Small intestine (tissue), 7 donors: ENCODE measurements at regions not wholly inside any gene's neighbourhood (a gene's known extent, or its start where the extent isn't known, plus 50 kb on each side); places are given as distances from the start of the nearest gene placed in this dataset.

Experiments
- DNase-seq, 2 donors: peaks; one replicate each; pipeline versions ENCODE4 v3.0.0 to v3.0.0-alpha.2; 2013
- FAIRE-seq: peaks from 2 replicates; lab custom pipeline; 2012; peaks lifted over from hg19 to GRCh38; lab: Jason Lieb, UNC
- H3K27ac ChIP-seq, 3 donors: one replicate each; pipeline ENCODE4 v1.5.1; 2013; ENCODE audit warnings: low read length in 2 of 3, mild to moderate bottlenecking in 2 of 3, control low read depth in 1 of 3, inconsistent platforms in 1 of 3, low read depth in 1 of 3, moderate library complexity in 1 of 3
- H3K27me3 ChIP-seq, 3 donors: one replicate each; pipeline ENCODE4 v1.6.1; 2013; ENCODE audit warnings: low read length in 3 of 3, inconsistent platforms in 1 of 3; ENCODE audit not compliant: control insufficient read depth in 3 of 3, insufficient read depth in 3 of 3
- H3K36me3 ChIP-seq, 3 donors: one replicate each; pipeline ENCODE4 v1.6.1; 2013; ENCODE audit warnings: low read length in 3 of 3, inconsistent platforms in 1 of 3, low read depth in 1 of 3, mild to moderate bottlenecking in 1 of 3, moderate library complexity in 1 of 3; ENCODE audit not compliant: control insufficient read depth in 3 of 3, insufficient read depth in 2 of 3
- H3K4me1 ChIP-seq, 3 donors: one replicate each; pipeline ENCODE4 v1.6.1; 2013; ENCODE audit warnings: low read length in 2 of 3, inconsistent platforms in 1 of 3, low read depth in 1 of 3, mild to moderate bottlenecking in 1 of 3, moderate library complexity in 1 of 3; ENCODE audit not compliant: control insufficient read depth in 3 of 3, insufficient read depth in 2 of 3
- H3K4me3 ChIP-seq, 3 donors: one replicate each; pipeline ENCODE4 v1.5.1; 2013; ENCODE audit warnings: low read length in 3 of 3, control low read depth in 1 of 3, inconsistent platforms in 1 of 3, low read depth in 1 of 3, mild to moderate bottlenecking in 1 of 3, moderate library complexity in 1 of 3
- H3K9me3 ChIP-seq, 2 donors: one replicate each; pipeline ENCODE4 v1.6.1; 2013; ENCODE audit warnings: low read depth in 1 of 2, low read length in 1 of 2; ENCODE audit not compliant: control insufficient read depth in 2 of 2, insufficient read depth in 1 of 2
- WGBS, 3 donors: extraction: QIAGEN DNeasy Blood & Tissue Kit; methylation state at CpG; one replicate each; pipeline ENCODE4 v1.1.7; 2013; 5-methylcytosine and 5-hydroxymethylcytosine counted together
- donor health status: healthy with polysubstance abuse.
- donor health status: control.
- donor health status: control.
- donor health status: Bipolar disorder and iron deficiency.
- donor health status: healthy.

DNA sequence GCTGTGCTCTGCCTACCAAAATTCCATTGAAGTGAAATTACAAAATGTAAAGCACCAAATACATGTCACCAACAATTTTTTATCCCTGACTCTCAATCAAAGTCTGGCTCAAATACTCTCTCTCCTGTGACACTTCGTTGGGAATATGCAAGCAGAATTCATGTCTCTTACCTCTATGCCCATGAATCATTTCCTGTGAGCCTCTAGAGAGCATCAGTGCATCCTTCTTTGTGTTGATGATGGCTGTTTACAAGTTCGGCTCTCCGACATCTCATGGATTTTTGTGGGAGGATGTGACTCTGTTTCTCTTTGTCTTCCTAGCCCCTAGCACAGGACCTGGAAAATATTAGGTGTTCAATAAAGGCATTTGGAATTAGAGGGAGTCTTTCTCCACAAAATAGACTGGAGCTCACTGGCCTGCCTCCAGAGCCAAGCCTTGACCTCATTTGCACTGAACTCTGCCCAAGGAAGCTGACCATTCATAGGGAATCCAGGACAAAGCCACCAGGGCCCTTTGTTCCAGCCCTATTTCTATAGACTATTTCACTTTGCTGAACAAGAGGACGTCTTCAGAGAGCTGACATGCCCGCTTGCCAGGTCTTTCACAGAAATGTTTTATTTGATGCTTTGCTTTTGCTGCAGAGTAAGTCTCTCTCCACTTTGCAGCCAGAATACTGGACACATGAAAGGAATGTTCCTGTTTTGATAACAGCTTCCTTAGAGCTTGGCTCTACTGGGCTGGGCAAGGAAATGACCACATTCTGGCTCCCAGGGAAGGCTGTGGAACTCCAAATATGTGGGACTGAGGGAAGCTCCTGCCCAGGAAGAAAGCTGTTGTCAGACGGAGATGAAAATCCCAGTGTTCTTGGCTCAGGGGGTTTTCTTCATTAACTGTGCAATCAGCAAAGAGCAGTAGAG is 194.5 kb upstream of the CDYL start:
- H3K4me3 ChIP-seq: no peak overlapping the region
- WGBS, 3 donors: 68 to 71% (median 68%) methylated on average over 6 of the region's 6 CpGs
- FAIRE-seq (no peak), DNase-seq (no peak)
- peak overlapping the region in 1 of 3 donors; percentile 27 for H3K27ac ChIP-seq
- H3K27me3 ChIP-seq: peaks cover 0 to 1% (median 0%) of the 10 kb centered on the region in 3 donors
- H3K4me1 ChIP-seq: no peaks in the 10 kb centered on the region
- no peaks in the 10 kb centered on the region for H3K9me3 ChIP-seq
- no peaks in the 10 kb centered on the region for H3K36me3 ChIP-seq

DNA sequence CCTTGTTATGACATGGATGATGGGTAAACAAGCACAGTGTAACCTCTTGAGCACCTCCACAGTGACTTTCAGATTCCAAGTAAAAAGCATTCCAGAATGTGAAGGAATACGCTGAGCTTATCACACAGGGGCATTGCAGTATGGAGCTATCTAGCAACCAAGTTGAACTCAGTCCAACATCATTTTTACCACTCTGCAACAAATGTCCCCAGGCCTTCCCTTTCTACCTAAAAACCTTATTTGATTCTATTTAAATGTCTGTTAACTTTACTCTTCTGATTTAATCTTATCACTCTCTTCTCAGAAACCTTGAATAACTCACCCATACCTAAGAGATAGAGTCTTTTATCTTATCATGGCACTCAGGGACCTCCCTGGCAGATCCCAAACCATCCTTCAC is 195.8 kb upstream of the CDYL start:
- Histone ChIP-seq H3K27ac (no peak overlapping the region), H3K4me1 (no peaks in the 10 kb centered on the region), H3K9me3 (no peaks in the 10 kb centered on the region), H3K4me3 (no peak overlapping the region), H3K27me3 (peaks cover 0 to 2% (median 0%) of the 10 kb centered on the region in 3 donors), H3K36me3 (no peaks in the 10 kb centered on the region)
- no peak for DNase-seq
- WGBS, 3 donors: 64 to 82% (median 70%) methylated on average over 1 of the region's 1 CpG
- FAIRE-seq: no peak

DNA sequence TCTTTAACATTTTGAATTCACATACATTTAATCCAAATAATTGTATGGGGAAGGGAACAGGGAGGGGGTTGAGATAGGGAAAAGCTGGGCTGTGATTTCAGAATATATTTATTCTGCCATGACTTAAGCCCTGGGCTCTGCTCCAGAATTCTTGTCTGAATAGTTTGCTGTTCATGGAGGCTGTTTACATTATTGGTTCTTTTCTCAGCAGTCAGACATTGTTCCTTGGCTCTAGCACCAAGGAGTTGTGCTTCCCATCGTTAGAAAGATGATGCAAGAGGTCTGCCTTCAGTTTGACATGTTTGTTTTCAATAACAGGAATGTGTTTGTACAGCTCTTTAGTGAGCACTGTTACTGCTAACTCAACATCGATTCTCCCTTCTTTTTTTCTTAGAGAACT is 198.8 kb upstream of the CDYL start:
- WGBS, 3 donors: 32 to 47% (median 42%) methylated on average over 2 of the region's 2 CpGs
- no peak overlapping the region for H3K4me3 ChIP-seq
- no peak overlapping the region for H3K27ac ChIP-seq
- DNase-seq: peak in 1 of 2 donors; percentile 28
- H3K9me3 ChIP-seq: no peaks in the 10 kb centered on the region
- no peaks in the 10 kb centered on the region for H3K4me1 ChIP-seq
- FAIRE-seq: no peak
- peaks cover 0 to 2% (median 0%) of the 10 kb centered on the region in 3 donors for H3K27me3 ChIP-seq
- no peaks in the 10 kb centered on the region for H3K36me3 ChIP-seq

DNA sequence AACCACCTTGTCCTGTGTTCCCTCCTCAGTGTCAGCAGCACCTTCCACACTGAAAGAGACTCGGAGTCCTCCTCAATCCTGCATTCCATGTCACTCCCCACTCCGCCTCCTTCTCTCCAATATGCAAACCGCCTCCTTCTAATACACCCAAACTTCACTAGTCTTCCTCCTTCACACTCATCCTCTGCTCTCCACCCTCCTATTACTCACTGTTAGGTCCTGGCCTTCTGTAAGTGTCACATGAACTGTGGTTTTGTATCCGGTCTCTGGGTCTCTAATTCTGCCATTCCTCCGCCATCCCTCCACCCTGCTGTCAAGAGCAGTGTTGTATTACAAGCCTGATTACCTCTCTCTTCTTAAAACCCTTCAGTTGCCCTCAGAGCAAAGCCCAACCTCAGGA is 200.5 kb upstream of the CDYL start:
- no peak for FAIRE-seq
- 88 to 93% (median 88%) methylated on average over 5 of the region's 5 CpGs for WGBS, 3 donors
- Histone ChIP-seq H3K4me1 (no peaks in the 10 kb centered on the region), H3K4me3 (no peak overlapping the region), H3K27me3 (peaks cover 0 to 2% (median 0%) of the 10 kb centered on the region in 3 donors), H3K27ac (no peak overlapping the region), H3K9me3 (peaks cover 0 to 4% of the 10 kb centered on the region in 2 donors), H3K36me3 (no peaks in the 10 kb centered on the region)
- no peak for DNase-seq

DNA sequence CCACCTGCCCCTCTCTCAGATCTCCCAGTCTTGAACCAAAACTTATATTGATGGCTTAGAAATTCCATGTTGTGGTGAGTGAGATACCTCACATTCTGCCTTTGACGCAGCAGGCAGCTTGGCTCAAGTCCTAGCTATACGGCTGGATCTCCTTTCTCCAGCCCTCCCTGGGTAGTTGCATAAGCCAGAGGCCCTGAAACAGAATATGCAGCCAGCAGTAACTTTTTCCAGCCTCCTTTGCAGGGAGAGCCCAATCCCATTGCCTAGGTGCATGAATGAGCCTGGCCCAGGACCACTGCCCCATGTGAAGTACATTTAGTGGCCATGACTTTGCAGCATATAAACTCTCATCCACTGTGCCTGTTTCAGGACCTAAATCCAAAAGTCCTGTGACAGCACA is 202.2 kb upstream of the CDYL start:
- peaks cover 0 to 9% of the 10 kb centered on the region in 2 donors for H3K9me3 ChIP-seq
- H3K27ac ChIP-seq: no peak overlapping the region
- DNase-seq (no peak), FAIRE-seq (no peak)
- H3K4me1 ChIP-seq: no peaks in the 10 kb centered on the region
- H3K36me3 ChIP-seq: no peaks in the 10 kb centered on the region
- no peak overlapping the region for H3K4me3 ChIP-seq
- peaks cover 0 to 2% (median 0%) of the 10 kb centered on the region in 3 donors for H3K27me3 ChIP-seq
- 78 to 94% (median 84%) methylated on average over 2 of the region's 2 CpGs for WGBS, 3 donors

DNA sequence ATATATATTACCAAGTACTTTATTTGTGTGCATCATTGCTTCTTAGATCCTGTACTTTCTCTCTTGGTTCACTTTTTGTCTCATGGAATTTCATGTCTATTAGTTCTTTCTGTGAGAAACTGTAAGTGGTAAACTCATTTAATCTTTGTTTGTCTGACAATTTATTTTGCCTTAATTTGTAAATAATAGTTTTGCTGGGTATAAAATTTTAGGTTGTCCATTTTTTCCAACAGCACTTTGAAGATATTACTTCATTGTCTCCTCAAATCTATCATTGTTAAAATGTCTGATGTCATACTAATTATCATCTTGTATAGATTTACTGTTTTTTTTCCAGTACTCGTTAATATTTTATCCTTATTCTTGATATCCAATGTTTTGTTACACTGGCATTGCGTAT is 205.2 kb upstream of the CDYL start:
- Histone ChIP-seq H3K36me3 (no peaks in the 10 kb centered on the region), H3K27me3 (no peaks in the 10 kb centered on the region), H3K9me3 (peaks cover 0 to 9% of the 10 kb centered on the region in 2 donors), H3K4me3 (no peak overlapping the region), H3K4me1 (no peaks in the 10 kb centered on the region), H3K27ac (no peak overlapping the region)
- DNase-seq: no peak
- FAIRE-seq: no peak
- WGBS, 3 donors: 80 to 93% (median 90%) methylated on average over 2 of the region's 2 CpGs

DNA sequence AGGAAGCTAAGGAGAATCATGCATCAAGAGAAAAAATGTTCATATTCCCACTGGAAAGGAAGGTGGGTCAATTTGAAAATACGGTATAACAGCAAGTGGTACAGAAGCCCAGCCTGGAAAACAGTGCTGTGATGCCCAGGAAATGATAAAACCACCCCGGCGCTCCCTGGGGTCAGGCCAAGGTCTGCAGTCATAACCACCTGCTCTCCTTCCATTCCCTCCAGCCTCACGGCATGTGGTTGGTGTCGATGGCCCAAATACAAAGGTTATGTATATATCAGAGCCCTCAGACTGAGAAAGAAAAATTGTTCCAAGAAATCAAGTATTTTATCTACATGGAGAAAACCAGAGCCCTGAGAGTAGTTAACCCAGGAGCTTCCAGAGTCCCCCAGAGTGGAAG is 208.1 kb upstream of the CDYL start:
- no peak overlapping the region for H3K4me3 ChIP-seq
- peaks cover 0 to 9% of the 10 kb centered on the region in 2 donors for H3K9me3 ChIP-seq
- no peaks in the 10 kb centered on the region for H3K36me3 ChIP-seq
- FAIRE-seq (no peak), DNase-seq (no peak)
- WGBS, 3 donors: 62 to 70% (median 68%) methylated on average over 5 of the region's 5 CpGs
- no peaks in the 10 kb centered on the region for H3K27me3 ChIP-seq
- H3K4me1 ChIP-seq: no peaks in the 10 kb centered on the region
- H3K27ac ChIP-seq: no peak overlapping the region

DNA sequence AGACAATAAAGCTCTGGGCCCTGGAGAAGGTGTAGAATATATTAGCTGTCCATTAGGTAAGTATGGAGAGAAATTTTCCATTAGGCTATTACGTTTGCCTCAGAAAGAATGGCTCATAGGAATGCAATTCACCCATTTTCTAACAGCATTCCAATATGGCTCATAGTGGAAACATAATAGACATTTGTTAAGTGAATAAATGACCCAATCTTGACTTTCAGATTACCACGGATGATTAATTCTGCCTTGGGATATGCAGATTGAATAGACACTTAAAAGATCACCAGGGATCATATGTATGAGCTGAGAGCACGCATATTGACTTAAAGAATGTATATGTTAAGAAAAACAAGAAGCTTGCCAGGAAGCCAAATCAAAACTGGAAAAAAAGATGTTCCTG is 209.1 kb upstream of the CDYL start:
- DNase-seq (no peak), FAIRE-seq (no peak)
- H3K4me1 ChIP-seq: no peaks in the 10 kb centered on the region
- no peaks in the 10 kb centered on the region for H3K36me3 ChIP-seq
- no peaks in the 10 kb centered on the region for H3K27me3 ChIP-seq
- no peak overlapping the region for H3K27ac ChIP-seq
- peaks cover 0 to 9% of the 10 kb centered on the region in 2 donors for H3K9me3 ChIP-seq
- 63 to 75% (median 68%) methylated on average over 3 of the region's 3 CpGs for WGBS, 3 donors
- no peak overlapping the region for H3K4me3 ChIP-seq
